Activated T-helper 2 cell treated with anti-CD3 and anti-CD28 coated beads, Interferon-gamma antibody, Interleukin-2, Interleukin-4, amounts not matched to agents 10 μg/mL and 5 μg/mL and 100 μg/mL, durations not matched to agents 14 hours and 24 hours and 36 hours (primary cell): ENCODE measurements at regions not wholly inside any gene's neighbourhood (a gene's known extent, or its start where the extent isn't known, plus 50 kb on each side); places are given as distances from the start of the nearest gene placed in this dataset.

Source experiments
- DNase-seq: peaks from one replicate; pipeline ENCODE4 v3.0.0; 2021; ENCODE audit warnings: low spot score
- H3K27ac Mint-ChIP-seq: one replicate; pipeline ENCODE4 v1.8.0; 2021; ENCODE audit warnings: mixed read lengths
- H3K27me3 Mint-ChIP-seq: one replicate; pipeline ENCODE4 v1.8.0; 2021; ENCODE audit warnings: low read depth, mixed read lengths
- H3K36me3 Mint-ChIP-seq: one replicate; pipeline ENCODE4 v1.8.0; 2021; ENCODE audit warnings: low read depth, mixed read lengths
- H3K4me1 Mint-ChIP-seq: one replicate; pipeline ENCODE4 v1.8.0; 2021; ENCODE audit warnings: low read depth, mixed read lengths
- H3K4me3 Mint-ChIP-seq: one replicate; pipeline ENCODE4 v1.8.0; 2021; ENCODE audit warnings: low read depth, mild to moderate bottlenecking, moderate library complexity, mixed read lengths
- H3K9me3 Mint-ChIP-seq: one replicate; pipeline ENCODE4 v1.8.0; 2021; ENCODE audit warnings: mixed read lengths
- intact Hi-C: fragments of 100-400 bp; cut with micrococcal nuclease; formaldehyde crosslinking; loops from one replicate; pipeline ENCODE4 v1.15.1; 2023

- no peaks in the 10 kb centered on the region for H3K9me3 Mint-ChIP-seq
- DNase-seq = no peak
- H3K27ac Mint-ChIP-seq = no peak overlapping the region
- no peaks in the 10 kb centered on the region for H3K4me1 Mint-ChIP-seq
- H3K4me3 Mint-ChIP-seq = no peak overlapping the region
- intact Hi-C loops = no loop called here
- peaks cover 29% of the 10 kb centered on the region for H3K27me3 Mint-ChIP-seq
- H3K36me3 Mint-ChIP-seq = no peaks in the 10 kb centered on the region
These were observed 59.1 kb upstream of the MAML3 start for GRCh38 chr4:140213116-140213515.

- no peak overlapping the region for H3K4me3 Mint-ChIP-seq
- intact Hi-C loops = no loop called here
- H3K9me3 Mint-ChIP-seq = no peaks in the 10 kb centered on the region
- H3K4me1 Mint-ChIP-seq = no peaks in the 10 kb centered on the region
- peaks cover 34% of the 10 kb centered on the region for H3K27me3 Mint-ChIP-seq
- no peaks in the 10 kb centered on the region for H3K36me3 Mint-ChIP-seq
- H3K27ac Mint-ChIP-seq = no peak overlapping the region
- no peak for DNase-seq
These were observed 58.7 kb upstream of the MAML3 start for GRCh38 chr4:140212646-140213045.

GRCh38 chr4:140212194-140212593 lies 58.2 kb upstream of the MAML3 start:
- H3K4me1 Mint-ChIP-seq = no peaks in the 10 kb centered on the region
- no peaks in the 10 kb centered on the region for H3K9me3 Mint-ChIP-seq
- no peak overlapping the region for H3K4me3 Mint-ChIP-seq
- no peaks in the 10 kb centered on the region for H3K36me3 Mint-ChIP-seq
- H3K27me3 Mint-ChIP-seq = peaks cover 37% of the 10 kb centered on the region
- intact Hi-C loops = no loop called here
- H3K27ac Mint-ChIP-seq = no peak overlapping the region
- no peak for DNase-seq

GRCh38 chr4:140211693-140212092 lies 57.7 kb upstream of the MAML3 start:
- no peaks in the 10 kb centered on the region for H3K36me3 Mint-ChIP-seq
- no peaks in the 10 kb centered on the region for H3K9me3 Mint-ChIP-seq
- no peak overlapping the region for H3K27ac Mint-ChIP-seq
- intact Hi-C loops = no loop called here
- H3K4me3 Mint-ChIP-seq = no peak overlapping the region
- no peaks in the 10 kb centered on the region for H3K4me1 Mint-ChIP-seq
- no peak for DNase-seq
- peaks cover 38% of the 10 kb centered on the region for H3K27me3 Mint-ChIP-seq

- Mint-ChIP-seq H3K27ac (no peak overlapping the region), H3K27me3 (peaks cover 41% of the 10 kb centered on the region), H3K36me3 (no peaks in the 10 kb centered on the region), H3K9me3 (no peaks in the 10 kb centered on the region), H3K4me1 (no peaks in the 10 kb centered on the region), H3K4me3 (no peak overlapping the region)
- DNase-seq = no peak
- intact Hi-C loops = no loop called here
These were observed 57.2 kb upstream of the MAML3 start for GRCh38 chr4:140211161-140211560.

- DNase-seq = no peak
- H3K4me1 Mint-ChIP-seq = no peaks in the 10 kb centered on the region
- intact Hi-C loops = no loop called here
These were observed 54.9 kb upstream of the MAML3 start for GRCh38 chr4:140208921-140209320.

More at GRCh38 chr4:140208921-140209320, 54.9 kb upstream of the MAML3 start:
- Mint-ChIP-seq H3K27me3 (peaks cover 46% of the 10 kb centered on the region), H3K36me3 (no peaks in the 10 kb centered on the region), H3K4me3 (no peak overlapping the region), H3K27ac (no peak overlapping the region), H3K9me3 (no peaks in the 10 kb centered on the region)
